ENCODE measurements at regions not wholly inside any gene's neighbourhood (a gene's known extent, or its start where the extent isn't known, plus 50 kb on each side); places are given as distances from the start of the nearest gene placed in this dataset.

DNA sequence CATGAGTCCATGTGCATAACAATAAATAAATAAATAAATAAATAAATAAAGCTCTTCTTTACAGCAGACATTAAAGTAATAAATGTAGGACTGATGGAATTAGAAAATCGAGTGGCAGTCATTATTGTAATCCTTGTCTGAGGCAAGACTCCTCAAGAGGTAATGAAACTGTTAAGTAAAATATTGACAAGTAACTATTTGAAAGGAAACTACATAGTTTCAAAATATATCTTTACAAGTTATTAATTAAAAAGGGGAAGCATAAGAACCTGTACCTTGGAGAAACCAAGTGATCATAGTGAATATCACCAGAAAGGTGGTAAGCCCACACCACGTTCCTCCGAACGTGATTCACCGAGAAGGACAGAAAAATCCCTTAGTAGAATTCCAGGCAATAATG is 285.6 kb upstream of the SORCS1 start:
- FAIRE-seq: no peak
- no peak for DNase-seq (ENCODE audit: insufficient read length, low spot score)
- TF ChIP-seq TAF1 (IDR thresholded peaks at IDR 0.05; ENCODE audit: low read depth, low read length) (no peak), SPI1 (IDR thresholded peaks at IDR 0.05; ENCODE audit: low read depth, low read length) (no peak), POLR2AphosphoS5 (IDR thresholded peaks at IDR 0.05; ENCODE audit: low read depth, low read length) (no peak), POU2F2 (IDR thresholded peaks at IDR 0.05; ENCODE audit: low read depth, low read length) (no peak), PAX5 (IDR thresholded peaks at IDR 0.05; ENCODE audit: insufficient read depth, low read length, severe bottlenecking) (no peak), POLR2A (IDR thresholded peaks at IDR 0.05; ENCODE audit: low read depth, low read length) (no peak)

DNA sequence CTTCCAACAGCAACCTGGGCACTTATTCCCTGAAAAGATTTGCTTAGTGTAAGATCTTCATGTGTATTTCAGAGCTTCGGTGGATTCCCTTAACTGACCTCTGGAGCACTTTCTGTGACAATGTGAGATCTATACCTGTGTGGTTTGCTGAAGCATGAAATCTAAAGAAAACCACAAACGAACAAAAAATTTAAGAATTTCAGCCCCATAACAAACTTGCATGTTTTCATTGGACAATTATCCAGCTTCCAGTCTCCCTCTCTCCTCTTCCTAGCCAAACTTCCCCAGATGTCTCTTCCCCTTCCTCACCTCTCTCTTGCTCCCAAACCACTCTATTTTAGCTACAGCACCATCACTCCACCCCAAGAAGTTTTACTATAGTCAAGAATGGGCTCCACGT is 279.9 kb upstream of the SORCS1 start:
- TF ChIP-seq POLR2A (IDR thresholded peaks at IDR 0.05; ENCODE audit: low read depth, low read length) (no peak), SPI1 (IDR thresholded peaks at IDR 0.05; ENCODE audit: low read depth, low read length) (no peak), POLR2AphosphoS5 (IDR thresholded peaks at IDR 0.05; ENCODE audit: low read depth, low read length) (no peak), POU2F2 (IDR thresholded peaks at IDR 0.05; ENCODE audit: low read depth, low read length) (no peak), TAF1 (IDR thresholded peaks at IDR 0.05; ENCODE audit: low read depth, low read length) (no peak), PAX5 (IDR thresholded peaks at IDR 0.05; ENCODE audit: insufficient read depth, low read length, severe bottlenecking) (no peak)
- no peak for FAIRE-seq
- DNase-seq (ENCODE audit: insufficient read length, low spot score): no peak

DNA sequence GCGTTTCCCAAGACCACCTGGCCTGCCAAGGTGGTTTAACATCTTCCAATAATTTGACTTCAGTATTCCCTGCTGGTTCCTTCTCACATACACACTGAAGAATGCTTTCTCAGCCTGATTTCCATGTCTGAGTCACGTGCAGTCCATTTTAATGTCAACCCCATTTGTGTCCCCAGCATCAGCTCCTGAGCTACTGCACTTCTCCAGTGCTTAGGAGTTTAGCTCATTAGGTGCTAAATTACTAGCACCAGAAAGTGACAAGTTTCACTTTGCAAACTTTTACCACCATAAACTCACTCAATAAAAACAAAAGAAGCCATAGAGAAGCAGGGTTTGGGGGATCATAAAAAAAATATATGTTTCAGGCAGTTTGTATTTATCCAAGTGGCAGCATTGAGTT is 279.3 kb upstream of the SORCS1 start:
- no peak for TF ChIP-seq POU2F2 (IDR thresholded peaks at IDR 0.05; ENCODE audit: low read depth, low read length)
- no peak for TF ChIP-seq PAX5 (IDR thresholded peaks at IDR 0.05; ENCODE audit: insufficient read depth, low read length, severe bottlenecking)
- TF ChIP-seq POLR2A (IDR thresholded peaks at IDR 0.05; ENCODE audit: low read depth, low read length): no peak
- no peak for TF ChIP-seq POLR2AphosphoS5 (IDR thresholded peaks at IDR 0.05; ENCODE audit: low read depth, low read length)
- no peak for TF ChIP-seq TAF1 (IDR thresholded peaks at IDR 0.05; ENCODE audit: low read depth, low read length)
- TF ChIP-seq SPI1 (IDR thresholded peaks at IDR 0.05; ENCODE audit: low read depth, low read length): no peak
- DNase-seq (ENCODE audit: insufficient read length, low spot score): no peak
- FAIRE-seq: no peak

DNA sequence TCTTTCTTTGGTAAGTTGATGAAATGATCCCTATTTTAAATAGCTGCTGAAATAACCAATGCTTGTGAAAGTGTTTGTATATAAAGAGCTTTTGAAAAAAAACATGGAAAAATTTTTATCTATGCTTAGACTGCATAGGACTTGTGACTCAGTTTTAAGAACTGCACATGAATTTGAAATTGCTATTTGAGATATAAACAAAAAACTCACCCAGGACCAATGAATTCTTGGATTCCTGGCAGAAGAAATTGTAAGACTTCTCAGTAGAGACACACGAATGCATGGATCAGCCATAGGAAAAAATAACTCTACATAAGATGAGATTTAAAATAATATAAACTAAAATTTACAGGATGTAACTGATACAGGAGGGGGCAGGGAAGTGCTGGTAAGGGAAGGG is 278.8 kb upstream of the SORCS1 start:
- FAIRE-seq: no peak
- no peak for TF ChIP-seq POLR2A (IDR thresholded peaks at IDR 0.05; ENCODE audit: low read depth, low read length)
- no peak for TF ChIP-seq SPI1 (IDR thresholded peaks at IDR 0.05; ENCODE audit: low read depth, low read length)
- no peak for TF ChIP-seq PAX5 (IDR thresholded peaks at IDR 0.05; ENCODE audit: insufficient read depth, low read length, severe bottlenecking)
- no peak for TF ChIP-seq TAF1 (IDR thresholded peaks at IDR 0.05; ENCODE audit: low read depth, low read length)
- TF ChIP-seq POLR2AphosphoS5 (IDR thresholded peaks at IDR 0.05; ENCODE audit: low read depth, low read length): no peak
- no peak for TF ChIP-seq POU2F2 (IDR thresholded peaks at IDR 0.05; ENCODE audit: low read depth, low read length)
- no peak for DNase-seq (ENCODE audit: insufficient read length, low spot score)

DNA sequence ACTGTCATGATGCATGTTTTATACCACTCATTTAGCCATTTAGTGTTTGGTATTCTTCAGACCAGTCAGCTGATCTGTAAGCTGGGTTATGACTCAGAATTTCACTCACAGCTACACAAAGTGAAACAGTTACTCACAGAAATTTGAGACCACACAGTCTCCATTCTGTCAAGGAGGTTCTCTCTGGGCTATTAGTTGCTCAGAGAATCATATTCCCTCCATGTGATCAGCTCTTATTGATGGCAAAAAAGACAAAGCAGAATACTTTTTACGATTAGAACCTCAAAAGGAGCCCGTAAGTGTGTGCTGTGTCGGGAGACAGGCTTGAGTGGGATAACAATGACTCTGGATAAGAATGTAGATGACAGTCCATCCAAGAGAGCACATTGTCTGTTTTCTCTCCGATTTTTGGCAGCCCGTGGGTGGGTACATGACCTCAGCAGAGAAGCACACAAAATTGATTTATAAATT is 277.6 kb upstream of the SORCS1 start:
- DNase-seq (ENCODE audit: insufficient read length, low spot score): peak; percentile 9
- TF ChIP-seq POLR2A (IDR thresholded peaks at IDR 0.05; ENCODE audit: low read depth, low read length) (no peak), TAF1 (IDR thresholded peaks at IDR 0.05; ENCODE audit: low read depth, low read length) (no peak), POLR2AphosphoS5 (IDR thresholded peaks at IDR 0.05; ENCODE audit: low read depth, low read length) (no peak), PAX5 (IDR thresholded peaks at IDR 0.05; ENCODE audit: insufficient read depth, low read length, severe bottlenecking) (no peak), SPI1 (IDR thresholded peaks at IDR 0.05; ENCODE audit: low read depth, low read length) (no peak), POU2F2 (IDR thresholded peaks at IDR 0.05; ENCODE audit: low read depth, low read length) (no peak)
- FAIRE-seq: peak; percentile 90

DNA sequence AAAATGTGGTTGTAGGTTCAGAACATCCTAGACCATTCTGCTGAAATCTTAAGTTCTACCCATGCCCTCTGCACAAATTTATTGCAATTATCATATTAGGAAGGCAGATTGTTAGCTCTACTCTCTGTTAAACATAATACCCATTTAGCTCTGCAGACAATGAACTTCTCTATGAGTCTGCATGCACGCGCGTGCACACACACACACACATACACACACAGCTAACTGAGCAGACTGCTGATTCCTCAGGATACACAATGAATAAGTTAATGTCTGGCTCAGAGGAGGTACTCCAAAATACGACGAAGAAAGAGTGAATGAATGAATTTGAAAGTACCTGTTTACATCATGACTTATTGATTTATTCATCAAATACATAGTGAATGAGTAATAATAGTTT is 276.2 kb upstream of the SORCS1 start:
- TF ChIP-seq PAX5 (IDR thresholded peaks at IDR 0.05; ENCODE audit: insufficient read depth, low read length, severe bottlenecking): no peak
- TF ChIP-seq POLR2A (IDR thresholded peaks at IDR 0.05; ENCODE audit: low read depth, low read length): no peak
- no peak for TF ChIP-seq SPI1 (IDR thresholded peaks at IDR 0.05; ENCODE audit: low read depth, low read length)
- TF ChIP-seq POU2F2 (IDR thresholded peaks at IDR 0.05; ENCODE audit: low read depth, low read length): no peak
- no peak for TF ChIP-seq TAF1 (IDR thresholded peaks at IDR 0.05; ENCODE audit: low read depth, low read length)
- no peak for TF ChIP-seq POLR2AphosphoS5 (IDR thresholded peaks at IDR 0.05; ENCODE audit: low read depth, low read length)
- peak; percentile 20 for FAIRE-seq
- no peak for DNase-seq (ENCODE audit: insufficient read length, low spot score)

DNA sequence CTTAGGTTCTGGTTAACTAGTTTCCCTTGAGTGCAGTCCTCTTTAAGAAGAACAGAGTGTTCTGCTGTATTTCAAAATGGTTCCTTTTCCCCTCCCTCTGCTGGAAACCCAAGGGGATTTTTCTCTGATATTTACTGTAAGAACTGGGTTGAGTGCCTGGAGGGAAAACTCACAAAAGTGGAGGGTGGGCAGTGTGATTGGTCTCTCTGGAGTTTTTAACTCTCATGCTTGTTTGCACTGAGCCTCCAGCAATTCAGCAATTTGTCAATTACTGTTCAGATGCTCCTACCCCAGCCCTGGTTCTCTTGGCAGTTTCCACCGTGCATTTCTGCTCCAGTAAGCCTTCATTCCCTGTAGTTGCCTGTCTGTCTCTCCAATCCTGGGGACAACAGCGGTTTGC is 273.4 kb upstream of the SORCS1 start:
- DNase-seq (ENCODE audit: insufficient read length, low spot score) (no peak), FAIRE-seq (no peak)
- TF ChIP-seq SPI1 (IDR thresholded peaks at IDR 0.05; ENCODE audit: low read depth, low read length) (no peak), PAX5 (IDR thresholded peaks at IDR 0.05; ENCODE audit: insufficient read depth, low read length, severe bottlenecking) (no peak), POLR2AphosphoS5 (IDR thresholded peaks at IDR 0.05; ENCODE audit: low read depth, low read length) (no peak), POU2F2 (IDR thresholded peaks at IDR 0.05; ENCODE audit: low read depth, low read length) (no peak), POLR2A (IDR thresholded peaks at IDR 0.05; ENCODE audit: low read depth, low read length) (no peak), TAF1 (IDR thresholded peaks at IDR 0.05; ENCODE audit: low read depth, low read length) (no peak)

DNA sequence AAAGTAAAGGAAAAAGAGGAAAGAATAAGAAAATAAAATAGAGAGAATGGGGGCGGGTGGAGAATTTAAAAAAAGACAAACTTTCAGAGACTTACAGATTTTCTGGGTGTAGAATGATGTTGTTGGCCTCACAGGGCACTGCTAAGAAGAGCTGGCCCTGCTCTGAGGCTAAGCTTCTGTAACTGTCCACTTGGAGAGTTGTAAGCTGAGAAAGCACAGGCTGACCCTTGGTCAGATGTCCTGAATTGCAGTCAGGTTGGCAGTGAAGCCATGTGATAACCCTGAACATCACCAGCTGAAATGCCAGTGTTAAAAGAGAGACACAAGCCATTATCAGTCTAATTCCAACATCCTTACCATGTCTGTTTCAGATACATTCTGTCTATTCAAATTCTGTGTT is 272.1 kb upstream of the SORCS1 start:
- FAIRE-seq (no peak), DNase-seq (ENCODE audit: insufficient read length, low spot score) (no peak)
- TF ChIP-seq POLR2A (IDR thresholded peaks at IDR 0.05; ENCODE audit: low read depth, low read length): no peak
- TF ChIP-seq TAF1 (IDR thresholded peaks at IDR 0.05; ENCODE audit: low read depth, low read length): no peak
- no peak for TF ChIP-seq POU2F2 (IDR thresholded peaks at IDR 0.05; ENCODE audit: low read depth, low read length)
- TF ChIP-seq PAX5 (IDR thresholded peaks at IDR 0.05; ENCODE audit: insufficient read depth, low read length, severe bottlenecking): no peak
- no peak for TF ChIP-seq SPI1 (IDR thresholded peaks at IDR 0.05; ENCODE audit: low read depth, low read length)
- no peak for TF ChIP-seq POLR2AphosphoS5 (IDR thresholded peaks at IDR 0.05; ENCODE audit: low read depth, low read length)

DNA sequence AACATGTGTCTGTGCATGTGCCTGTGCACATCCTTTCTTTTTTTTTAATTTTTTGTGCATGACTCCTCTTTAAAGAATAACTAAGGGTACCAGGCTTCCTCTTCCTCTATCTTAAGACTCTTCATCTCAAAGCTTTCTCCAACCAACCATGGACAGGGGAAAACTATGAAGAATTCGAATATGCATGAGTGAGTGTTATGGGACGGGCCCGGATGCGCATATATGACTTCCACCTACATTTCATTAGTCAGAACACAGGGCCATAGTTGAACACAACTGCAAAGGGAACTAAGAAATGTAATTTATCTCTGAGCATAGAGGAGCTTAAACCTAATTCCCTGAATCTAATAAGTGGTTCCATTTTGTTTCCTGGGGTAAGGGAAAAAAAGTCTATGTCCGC is 270.3 kb upstream of the SORCS1 start:
- no peak for TF ChIP-seq POLR2AphosphoS5 (IDR thresholded peaks at IDR 0.05; ENCODE audit: low read depth, low read length)
- no peak for TF ChIP-seq SPI1 (IDR thresholded peaks at IDR 0.05; ENCODE audit: low read depth, low read length)
- TF ChIP-seq TAF1 (IDR thresholded peaks at IDR 0.05; ENCODE audit: low read depth, low read length): no peak
- no peak for TF ChIP-seq POLR2A (IDR thresholded peaks at IDR 0.05; ENCODE audit: low read depth, low read length)
- peak; percentile 90 for TF ChIP-seq POU2F2 (IDR thresholded peaks at IDR 0.05; ENCODE audit: low read depth, low read length)
- no peak for TF ChIP-seq PAX5 (IDR thresholded peaks at IDR 0.05; ENCODE audit: insufficient read depth, low read length, severe bottlenecking)
- peak; percentile 59 for FAIRE-seq
- DNase-seq (ENCODE audit: insufficient read length, low spot score): no peak

DNA sequence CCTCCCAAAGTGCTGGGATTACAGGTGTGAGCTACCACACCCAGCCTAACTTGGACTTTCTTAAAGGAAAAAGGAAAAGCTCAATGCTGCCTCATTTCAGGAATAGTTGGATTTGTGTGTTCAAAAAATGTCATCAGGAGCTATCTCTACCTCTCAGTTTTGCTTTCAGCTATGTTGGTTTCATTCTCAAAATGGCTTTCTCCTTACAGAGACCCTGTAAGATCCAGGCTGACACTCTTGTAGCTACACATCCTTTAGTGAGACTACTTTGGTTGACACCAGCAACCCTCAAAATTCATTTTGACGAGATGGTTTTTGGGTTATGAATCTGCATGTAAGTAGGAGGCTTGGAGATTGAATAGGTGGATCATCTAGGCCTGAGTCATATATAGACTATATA is 269.7 kb upstream of the SORCS1 start:
- DNase-seq (ENCODE audit: insufficient read length, low spot score): no peak
- FAIRE-seq: no peak
- no peak for TF ChIP-seq POLR2AphosphoS5 (IDR thresholded peaks at IDR 0.05; ENCODE audit: low read depth, low read length)
- TF ChIP-seq POU2F2 (IDR thresholded peaks at IDR 0.05; ENCODE audit: low read depth, low read length): no peak
- no peak for TF ChIP-seq POLR2A (IDR thresholded peaks at IDR 0.05; ENCODE audit: low read depth, low read length)
- no peak for TF ChIP-seq TAF1 (IDR thresholded peaks at IDR 0.05; ENCODE audit: low read depth, low read length)
- no peak for TF ChIP-seq PAX5 (IDR thresholded peaks at IDR 0.05; ENCODE audit: insufficient read depth, low read length, severe bottlenecking)
- TF ChIP-seq SPI1 (IDR thresholded peaks at IDR 0.05; ENCODE audit: low read depth, low read length): no peak
